ENCODE measurements at regions not wholly inside any gene's neighbourhood (a gene's known extent, or its start where the extent isn't known, plus 50 kb on each side); places are given as distances from the start of the nearest gene placed in this dataset.

DNA sequence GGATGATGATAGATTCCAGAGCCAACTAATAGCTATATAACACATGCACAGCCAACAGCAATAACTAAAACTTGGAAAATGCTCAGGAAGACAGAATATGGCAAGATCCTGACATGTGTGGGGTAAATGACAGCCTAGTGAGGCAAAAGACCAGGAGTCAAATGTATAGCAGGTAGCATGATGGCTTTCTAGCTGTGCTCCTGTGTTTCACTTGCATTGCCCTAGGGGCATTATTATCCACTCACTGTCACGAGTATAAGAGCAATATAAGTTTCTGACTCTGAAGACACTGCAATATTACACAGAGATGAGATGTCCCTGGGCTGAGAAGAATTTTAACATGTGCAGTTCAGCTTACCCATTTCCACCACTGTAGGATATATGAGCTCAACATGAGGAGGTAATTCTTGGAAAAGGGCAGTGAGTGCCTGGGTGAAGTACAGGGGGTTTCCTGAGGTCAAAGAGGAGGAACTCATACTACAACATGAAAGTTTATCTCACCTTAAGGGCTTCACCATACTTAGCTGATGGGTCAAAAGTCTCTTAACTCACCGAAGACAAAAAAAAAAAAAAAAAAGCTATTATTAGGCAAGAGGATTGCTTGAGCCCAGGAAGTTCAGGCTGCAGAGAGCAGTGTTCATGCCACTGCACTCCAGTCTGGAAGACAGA lies 1385.6 kb upstream of the SLC39A10 start:
- FAIRE-seq (no peak), DNase-seq (ENCODE audit: low read depth, low spot score) (no peak), ATAC-seq (peak; percentile 74)
- Histone ChIP-seq H2AFZ (ENCODE audit: control insufficient read depth, low read depth, low read length) (no peak overlapping the region), H3K79me2 (ENCODE audit: control insufficient read depth, insufficient read depth, low read length) (no peaks in the 10 kb centered on the region), H3K9me3 (replicated peaks; ENCODE audit: control insufficient read depth, insufficient read depth, low read length) (no peaks in the 10 kb centered on the region), H3K27me3 (replicated peaks in 1 of 2; ENCODE audit: control insufficient read depth in 2 of 2, insufficient read depth in 2 of 2, low read length in 1 of 2) (no peaks in the 10 kb centered on the region), H3K36me3 (ENCODE audit: control insufficient read depth in 2 of 2, insufficient read depth in 2 of 2, low read length in 1 of 2) (no peaks in the 10 kb centered on the region), H3K4me3 (no peak overlapping the region), H4K20me1 (ENCODE audit: control insufficient read depth, insufficient read depth) (no peaks in the 10 kb centered on the region), H3K4me1 (ENCODE audit: control insufficient read depth, insufficient read depth, low read length) (no peaks in the 10 kb centered on the region), H3K27ac (ENCODE audit: control insufficient read depth, insufficient read depth) (no peak overlapping the region), H3K9ac (ENCODE audit: control insufficient read depth, insufficient read depth, low read length) (no peak overlapping the region), H3K4me2 (ENCODE audit: control insufficient read depth, insufficient read depth) (no peak overlapping the region)
- TF ChIP-seq SIN3A (IDR thresholded peaks at IDR 0.05; ENCODE audit: low read depth, low read length): no peak
- TF ChIP-seq NRF1 (conservative IDR thresholded peaks at IDR 0.05; ENCODE audit: low read depth, low read length): no peak
- TF ChIP-seq ZBTB11 (CRISPR knock-in tag; IDR thresholded peaks at IDR 0.05): no peak
- TF ChIP-seq NR2C1 (IDR thresholded peaks at IDR 0.05): no peak
- TF ChIP-seq NR2F1 (conservative IDR thresholded peaks at IDR 0.05): 0 out of 2 replicates have a peak, but pooled peaks have one; percentile 24
- no peak for TF ChIP-seq KAT2A (conservative IDR thresholded peaks at IDR 0.05; ENCODE audit: control insufficient read depth, low read depth, low read length)
- no peak for TF ChIP-seq SPI1 (IDR thresholded peaks at IDR 0.05; ENCODE audit: borderline replicate concordance, insufficient read depth, low read depth, low read length)
- TF ChIP-seq, protein P1, sequence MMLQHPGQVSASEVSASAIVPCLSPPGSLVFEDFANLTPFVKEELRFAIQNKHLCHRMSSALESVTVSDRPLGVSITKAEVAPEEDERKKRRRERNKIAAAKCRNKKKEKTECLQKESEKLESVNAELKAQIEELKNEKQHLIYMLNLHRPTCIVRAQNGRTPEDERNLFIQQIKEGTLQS (IDR thresholded peaks at IDR 0.05; ENCODE audit: borderline replicate concordance, extremely low read depth, low read depth, low read length): no peak
- TF ChIP-seq, protein P2, sequence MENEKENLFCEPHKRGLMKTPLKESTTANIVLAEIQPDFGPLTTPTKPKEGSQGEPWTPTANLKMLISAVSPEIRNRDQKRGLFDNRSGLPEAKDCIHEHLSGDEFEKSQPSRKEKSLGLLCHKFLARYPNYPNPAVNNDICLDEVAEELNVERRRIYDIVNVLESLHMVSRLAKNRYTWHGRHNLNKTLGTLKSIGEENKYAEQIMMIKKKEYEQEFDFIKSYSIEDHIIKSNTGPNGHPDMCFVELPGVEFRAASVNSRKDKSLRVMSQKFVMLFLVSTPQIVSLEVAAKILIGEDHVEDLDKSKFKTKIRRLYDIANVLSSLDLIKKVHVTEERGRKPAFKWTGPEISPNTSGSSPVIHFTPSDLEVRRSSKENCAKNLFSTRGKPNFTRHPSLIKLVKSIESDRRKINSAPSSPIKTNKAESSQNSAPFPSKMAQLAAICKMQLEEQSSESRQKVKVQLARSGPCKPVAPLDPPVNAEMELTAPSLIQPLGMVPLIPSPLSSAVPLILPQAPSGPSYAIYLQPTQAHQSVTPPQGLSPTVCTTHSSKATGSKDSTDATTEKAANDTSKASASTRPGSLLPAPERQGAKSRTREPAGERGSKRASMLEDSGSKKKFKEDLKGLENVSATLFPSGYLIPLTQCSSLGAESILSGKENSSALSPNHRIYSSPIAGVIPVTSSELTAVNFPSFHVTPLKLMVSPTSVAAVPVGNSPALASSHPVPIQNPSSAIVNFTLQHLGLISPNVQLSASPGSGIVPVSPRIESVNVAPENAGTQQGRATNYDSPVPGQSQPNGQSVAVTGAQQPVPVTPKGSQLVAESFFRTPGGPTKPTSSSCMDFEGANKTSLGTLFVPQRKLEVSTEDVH (IDR thresholded peaks at IDR 0.05; ENCODE audit: low read depth, partially characterized antibody): no peak
- SMC1A ChIA-PET (ENCODE audit: uncharacterized antibody, unreplicated experiment): interaction anchor here (0.7 to 2.0 kb wide), 11 partner anchors 9 to 1515 kb away, joined by 3 to 8 read pairs (median 3); no protein-coding TSS in a partner anchor
- WGBS (ENCODE audit: insufficient coverage, insufficient replicate concordance, low lambda C conversion rate, missing lambda C conversion rate): 0% methylated on average over 2 of the region's 2 CpGs
- CTCF ChIA-PET: interaction anchor here (0.6 to 1.2 kb wide), 2 partner anchors 49 to 103 kb away, joined by 3 to 5 read pairs; no protein-coding TSS in a partner anchor
- RAD21 ChIA-PET (ENCODE audit: unreplicated experiment): interaction anchor here (0.6 to 2.4 kb wide), 5 partner anchors 11 to 602 kb away, joined by 3 to 16 read pairs (median 4); no protein-coding TSS in a partner anchor
- no TSS peak for BruUV-seq (replicated peaks)
- POLR2A ChIA-PET: interaction anchor here (0.6 to 1.1 kb wide), 3 partner anchors 10 to 602 kb away, joined by 3 to 5 read pairs (median 3); no protein-coding TSS in a partner anchor
- intact Hi-C loops (cut with micrococcal nuclease; ENCODE audit: unreplicated experiment) (no loop called here), in situ Hi-C loops (cut with MboI) (no loop called here)

Data from GM12878 (cell line).